ENCODE measurements at regions not wholly inside any gene's neighbourhood (a gene's known extent, or its start where the extent isn't known, plus 50 kb on each side); places are given as distances from the start of the nearest gene placed in this dataset.

DNA sequence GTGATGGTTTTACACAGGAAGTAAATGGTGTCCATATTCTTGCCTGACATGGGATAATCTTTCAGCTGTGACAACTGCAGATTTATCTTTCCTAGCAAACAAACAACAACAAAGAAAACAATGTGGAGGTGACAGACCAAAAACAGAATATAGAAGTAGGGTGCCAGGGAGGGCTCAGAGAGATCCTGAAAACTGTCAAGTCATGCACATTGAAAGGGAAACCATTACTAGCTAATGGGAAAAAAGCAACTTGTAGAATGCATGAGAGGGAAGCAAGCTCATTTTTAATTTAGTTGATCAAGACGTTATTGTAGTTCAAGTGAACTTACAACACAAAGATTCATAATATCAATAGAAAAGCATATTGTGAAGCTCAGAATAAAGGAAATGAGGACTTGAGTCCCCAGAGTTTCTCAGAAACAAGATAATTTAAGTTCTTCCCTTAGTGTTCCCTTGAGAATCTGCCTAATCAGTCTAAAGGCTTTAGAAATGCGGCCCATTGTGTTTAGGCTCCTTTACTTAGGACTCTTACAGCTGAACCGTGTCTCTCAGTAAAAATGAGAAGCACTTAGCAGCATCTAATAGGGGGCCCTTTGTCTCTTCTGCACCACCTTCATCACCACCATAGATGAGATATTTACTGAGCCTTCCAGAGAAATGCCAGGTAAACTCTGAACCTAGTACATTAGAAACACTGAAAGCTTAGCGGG is 115.6 kb upstream of the CADPS start:
- DNase-seq (ENCODE audit: low read depth in 1 of 2, low spot score in 1 of 2): no peak
- Histone ChIP-seq H3K4me3 (replicated peaks; ENCODE audit: insufficient read depth, low read length) (no peak overlapping the region), H3K27ac (replicated peaks) (no peak overlapping the region)

DNA sequence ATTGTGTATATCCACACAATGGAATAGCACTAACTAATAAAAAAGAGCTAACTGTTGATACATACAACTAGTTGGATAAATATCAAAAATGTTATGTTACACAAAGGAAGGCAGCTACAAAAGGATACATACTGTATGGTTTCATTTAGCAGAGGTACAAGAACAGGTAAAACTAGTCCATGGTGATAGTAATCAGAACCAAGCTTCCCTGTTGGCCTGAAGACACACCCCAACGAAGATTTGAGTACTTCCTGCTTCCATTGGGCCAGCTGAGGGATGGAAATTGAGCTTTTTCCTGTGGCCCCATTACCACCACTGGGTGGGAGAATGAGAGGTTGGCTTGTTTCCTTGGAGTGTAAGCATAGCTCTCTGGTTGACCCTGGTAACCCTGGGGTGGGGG is 117.3 kb upstream of the CADPS start:
- DNase-seq (ENCODE audit: low read depth in 1 of 2, low spot score in 1 of 2): no peak
- Histone ChIP-seq H3K4me3 (replicated peaks; ENCODE audit: insufficient read depth, low read length) (no peak overlapping the region), H3K27ac (replicated peaks) (no peak overlapping the region), H3K27me3 (ENCODE audit: insufficient read depth, poor library complexity, severe bottlenecking) (no peaks in the 10 kb centered on the region)
- TF ChIP-seq POLR2AphosphoS5 (IDR thresholded peaks at IDR 0.05; ENCODE audit: low read depth) (no peak), CTCF (IDR thresholded peaks at IDR 0.05; ENCODE audit: insufficient read depth, low read length) (no peak), SPI1 (IDR thresholded peaks at IDR 0.05; ENCODE audit: borderline replicate concordance, low read depth) (no peak), GABPA (IDR thresholded peaks at IDR 0.05; ENCODE audit: low read depth) (no peak), REST (IDR thresholded peaks at IDR 0.05; ENCODE audit: insufficient replicate concordance, low read depth) (no peak)

More for the DNA sequence above, 115.6 kb upstream of the CADPS start:
- no peak for TF ChIP-seq POLR2AphosphoS5 (IDR thresholded peaks at IDR 0.05; ENCODE audit: low read depth)
- no peak for TF ChIP-seq CTCF (IDR thresholded peaks at IDR 0.05; ENCODE audit: insufficient read depth, low read length)
- no peak for TF ChIP-seq GABPA (IDR thresholded peaks at IDR 0.05; ENCODE audit: low read depth)
- TF ChIP-seq SPI1 (IDR thresholded peaks at IDR 0.05; ENCODE audit: borderline replicate concordance, low read depth): no peak
- TF ChIP-seq REST (IDR thresholded peaks at IDR 0.05; ENCODE audit: insufficient replicate concordance, low read depth): no peak
- H3K27me3 ChIP-seq (ENCODE audit: insufficient read depth, poor library complexity, severe bottlenecking): no peaks in the 10 kb centered on the region

DNA sequence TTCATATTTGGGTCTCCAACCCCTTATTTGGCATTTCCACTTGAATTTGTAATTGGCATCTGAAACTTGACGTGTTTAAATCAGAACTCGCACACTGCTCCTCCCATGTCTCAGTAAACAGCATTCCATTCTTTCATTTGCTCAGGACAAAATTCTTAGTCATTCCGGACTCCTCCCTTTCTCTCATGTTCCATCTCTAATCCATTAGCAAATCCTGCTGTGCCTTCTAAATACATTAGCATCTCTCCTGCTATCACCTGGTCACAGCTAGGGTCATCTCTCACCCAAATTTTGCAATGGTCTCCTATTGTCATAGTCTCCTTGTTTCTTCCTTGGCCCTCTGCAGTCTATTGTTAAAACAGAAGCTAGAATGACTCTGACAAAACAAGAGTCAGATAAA is 119.9 kb upstream of the CADPS start:
- Histone ChIP-seq H3K4me3 (replicated peaks; ENCODE audit: insufficient read depth, low read length) (no peak overlapping the region), H3K27ac (replicated peaks) (no peak overlapping the region), H3K27me3 (ENCODE audit: insufficient read depth, poor library complexity, severe bottlenecking) (no peaks in the 10 kb centered on the region)
- no peak for DNase-seq (ENCODE audit: low read depth in 1 of 2, low spot score in 1 of 2)
- TF ChIP-seq CTCF (IDR thresholded peaks at IDR 0.05; ENCODE audit: insufficient read depth, low read length) (no peak), GABPA (IDR thresholded peaks at IDR 0.05; ENCODE audit: low read depth) (no peak), SPI1 (IDR thresholded peaks at IDR 0.05; ENCODE audit: borderline replicate concordance, low read depth) (no peak), POLR2AphosphoS5 (IDR thresholded peaks at IDR 0.05; ENCODE audit: low read depth) (no peak), REST (IDR thresholded peaks at IDR 0.05; ENCODE audit: insufficient replicate concordance, low read depth) (no peak)

Measured in HL-60 (cell line).